ENCODE measurements at regions not wholly inside any gene's neighbourhood (a gene's known extent, or its start where the extent isn't known, plus 50 kb on each side); places are given as distances from the start of the nearest gene placed in this dataset.

GRCh38 chr15:46996359-46996758 lies 720.9 kb upstream of the SEMA6D start:
- ChIA-PET POLR2A (ENCODE audit: partially characterized antibody) (no interaction called here), CTCF (ENCODE audit: partially characterized antibody) (interaction anchor here (1.2 to 1.5 kb wide), 2 partner anchors 18 to 685 kb away, joined by 3 read pairs; no protein-coding TSS in a partner anchor)
- H3K4me1 ChIP-seq (replicated peaks in 1 of 4; ENCODE audit: control insufficient read depth in 3 of 4, insufficient read depth in 4 of 4, low read length in 3 of 4) = no peaks in the 10 kb centered on the region
- no peak overlapping the region for H3K9ac ChIP-seq (replicated peaks in 1 of 4; ENCODE audit: extremely low read depth in 1 of 4, low read depth in 3 of 4, low read length in 3 of 4)
- H3K79me2 ChIP-seq (ENCODE audit: control insufficient read depth in 1 of 2, insufficient read depth in 2 of 2, low read length in 2 of 2) = no peaks in the 10 kb centered on the region
- no peak overlapping the region for H2BK120ac ChIP-seq (replicated peaks; ENCODE audit: low read depth, low read length)
- H3K23ac ChIP-seq (ENCODE audit: insufficient read length) = no peak overlapping the region
- H2AK5ac ChIP-seq (ENCODE audit: low read depth, low read length) = no peak overlapping the region
- FAIRE-seq = no peak
- no peak overlapping the region for H4K91ac ChIP-seq (replicated peaks; ENCODE audit: insufficient read length, low read length)
- no peak overlapping the region for H2AFZ ChIP-seq (ENCODE audit: low read length)
- no peak overlapping the region for H3K14ac ChIP-seq (ENCODE audit: insufficient read length)
- no peaks in the 10 kb centered on the region; a peak in 1 of 4 replicates for H3K9me3 ChIP-seq (ENCODE audit: insufficient read depth in 2 of 2, low read depth in 1 of 2, low read length in 1 of 2)
- H4K20me1 ChIP-seq (replicated peaks in 1 of 2; ENCODE audit: control insufficient read depth in 1 of 2, insufficient read depth in 2 of 2, low read length in 2 of 2) = no peaks in the 10 kb centered on the region
- H3K56ac ChIP-seq (replicated peaks; ENCODE audit: insufficient read length, low read depth, low read length) = no peak overlapping the region
- no peak for TF ChIP-seq POU5F1 (IDR thresholded peaks at IDR 0.05; ENCODE audit: low read depth, low read length)
- H2BK5ac ChIP-seq (ENCODE audit: low read depth, low read length) = no peak overlapping the region
- no peak overlapping the region for H3K4me3 ChIP-seq (ENCODE audit: extremely low read depth in 1 of 4, insufficient read depth in 2 of 4, low read depth in 3 of 4, low read length in 4 of 4)
- no peak overlapping the region for H2BK12ac ChIP-seq (ENCODE audit: low read depth, low read length)
- DNase-seq (ENCODE audit: low read depth in 1 of 2, low spot score in 2 of 2) = no peak
- H4K8ac ChIP-seq (ENCODE audit: extremely low read depth, insufficient read depth, low read length) = no peak overlapping the region; the same call in 1 of the 2 replicates
- no peak overlapping the region for H2BK20ac ChIP-seq (ENCODE audit: low read length)
- H3K4ac ChIP-seq (replicated peaks; ENCODE audit: insufficient read length, low read depth, low read length) = no peak overlapping the region
- H4K5ac ChIP-seq (ENCODE audit: insufficient read length, low read depth, low read length) = no peak overlapping the region
- no peaks in the 10 kb centered on the region for H3K79me1 ChIP-seq (ENCODE audit: low read depth, low read length)
- H2BK15ac ChIP-seq (ENCODE audit: low read length) = no peak overlapping the region
- no peak overlapping the region for H3K4me2 ChIP-seq (ENCODE audit: insufficient read depth in 1 of 2, low read depth in 2 of 2, low read length in 2 of 2)
- H3K27me3 ChIP-seq (replicated peaks in 1 of 4; ENCODE audit: control insufficient read depth in 3 of 4, extremely low read depth in 1 of 4, insufficient read depth in 3 of 4, low read length in 3 of 4) = no peaks in the 10 kb centered on the region
- H3K27ac ChIP-seq (ENCODE audit: low read depth, low read length) = no peak overlapping the region
- H3K23me2 ChIP-seq (ENCODE audit: low read depth, low read length) = no peaks in the 10 kb centered on the region
- WGBS, 2 experiments (ENCODE audit: extremely low coverage in 1 of 2, insufficient coverage in 1 of 2, insufficient read length in 1 of 2, insufficient replicate concordance in 2 of 2, low coverage in 1 of 2, low lambda C conversion rate in 2 of 2, missing lambda C conversion rate in 1 of 2) = 97% methylated on average over 3 of the region's 3 CpGs; no CpG with 5 or more reads in 1 of the 2 experiments
- no peak overlapping the region for H3K18ac ChIP-seq (ENCODE audit: extremely low read depth, low read length)
- no peaks in the 10 kb centered on the region for H3K36me3 ChIP-seq (ENCODE audit: control insufficient read depth in 2 of 4, insufficient read depth in 4 of 4, low read length in 3 of 4)

Measured in H1 (cell line).